HepG2 (cell line): ENCODE measurements at regions not wholly inside any gene's neighbourhood (a gene's known extent, or its start where the extent isn't known, plus 50 kb on each side); places are given as distances from the start of the nearest gene placed in this dataset.

ENCODE experiments used
- ARHGAP35 ChIP-seq: sonication (generic); formaldehyde crosslinking; IDR thresholded peaks from 2 replicates; pipeline ENCODE4 v1.9.0; 2022; ENCODE audit warnings: mild to moderate bottlenecking, inconsistent platforms, moderate library complexity, missing genetic modification reagents, borderline replicate concordance
- ARNTL ChIP-seq: sonication (generic); formaldehyde crosslinking; IDR thresholded peaks from 2 replicates; pipeline ENCODE4 v1.4.0; 2020; ENCODE audit warnings: mild to moderate bottlenecking, missing genetic modification reagents
- GLI4 ChIP-seq: sonication (generic); formaldehyde crosslinking; IDR thresholded peaks from 2 replicates; pipeline ENCODE4 v1.5.1; 2020; ENCODE audit warnings: missing genetic modification reagents, mild to moderate bottlenecking, moderate library complexity, borderline replicate concordance
- GMEB1 ChIP-seq: sonication (generic); formaldehyde crosslinking; IDR thresholded peaks from 2 replicates; pipeline ENCODE4 v1.5.1; 2020; ENCODE audit warnings: missing genetic modification reagents, mild to moderate bottlenecking, borderline replicate concordance
- HHEX ChIP-seq: IDR thresholded peaks from 2 replicates; pipeline ENCODE4 v1.6.1; 2016; ENCODE audit warnings: control low read depth
- HNF1B ChIP-seq: sonication (generic); formaldehyde crosslinking; IDR thresholded peaks from 2 replicates; pipeline ENCODE4 v1.5.1; 2020; ENCODE audit warnings: mild to moderate bottlenecking, moderate library complexity, missing genetic modification reagents
- IRF2 ChIP-seq: IDR thresholded peaks from 2 replicates; pipeline ENCODE4 v1.6.1; 2018; ENCODE audit warnings: missing genetic modification reagents, missing compliant biosample characterization
- KDM5B ChIP-seq: sonication (generic); formaldehyde crosslinking; IDR thresholded peaks from 2 replicates; pipeline ENCODE4 v1.4.0; 2020; ENCODE audit warnings: missing genetic modification reagents, mild to moderate bottlenecking, borderline replicate concordance
- KLF6 ChIP-seq: IDR thresholded peaks from 2 replicates; pipeline ENCODE4 v1.8.0; 2016; ENCODE audit warnings: missing biosample characterization, missing genetic modification reagents
- SALL1 ChIP-seq: sonication (generic); formaldehyde crosslinking; IDR thresholded peaks from 2 replicates; pipeline ENCODE4 v1.8.0; 2022; ENCODE audit warnings: mild to moderate bottlenecking, missing genetic modification reagents
- SMARCE1 ChIP-seq: fragments of 450-650 bp; IDR thresholded peaks from 2 replicates; pipeline ENCODE4 v1.6.1; 2017; ENCODE audit warnings: borderline replicate concordance
- SOX6 ChIP-seq, 2 experiments: fragments of 450-650 bp in 1 of 2; sonication (generic) in 1 of 2; formaldehyde crosslinking in 1 of 2; IDR thresholded peaks; 2 replicates each; pipeline versions ENCODE4 v1.4.0 to v1.6.1; 2017 to 2020; ENCODE audit warnings: antibody characterized with exemption in 1 of 2, mild to moderate bottlenecking in 1 of 2, missing genetic modification reagents in 1 of 2
- SP4 ChIP-seq: sonication (generic); formaldehyde crosslinking; IDR thresholded peaks from 2 replicates; pipeline ENCODE4 v1.8.1; 2023; ENCODE audit warnings: mild to moderate bottlenecking, missing genetic modification reagents
- XRCC5 ChIP-seq: fragments of 200-400 bp; formaldehyde crosslinking; optimal IDR thresholded peaks from 2 replicates; pipeline ENCODE3; 2017; ENCODE audit warnings: mild to moderate bottlenecking, low read length
- ZBTB4 ChIP-seq: sonication (generic); formaldehyde crosslinking; IDR thresholded peaks from 2 replicates; pipeline ENCODE4 v1.4.0; 2020; ENCODE audit warnings: missing genetic modification reagents, mild to moderate bottlenecking, borderline replicate concordance
- ZFP90 ChIP-seq: sonication (generic); formaldehyde crosslinking; IDR thresholded peaks from 2 replicates; pipeline ENCODE4 v1.8.0; 2022; ENCODE audit warnings: missing genetic modification reagents, mild to moderate bottlenecking, inconsistent platforms, borderline replicate concordance
- ZFYVE20 ChIP-seq: sonication (generic); formaldehyde crosslinking; IDR thresholded peaks from 2 replicates; pipeline ENCODE4 v1.8.0; 2023; ENCODE audit warnings: low read depth, mild to moderate bottlenecking, moderate library complexity, missing genetic modification reagents, borderline replicate concordance
- ZKSCAN5 ChIP-seq: sonication (generic); formaldehyde crosslinking; IDR thresholded peaks from 2 replicates; pipeline ENCODE4 v1.5.1; 2020; ENCODE audit warnings: mild to moderate bottlenecking, missing genetic modification reagents
- ZNF414 ChIP-seq: sonication (generic); formaldehyde crosslinking; IDR thresholded peaks from 2 replicates; pipeline ENCODE4 v1.5.0; 2020; ENCODE audit warnings: missing genetic modification reagents
- ZNF614 ChIP-seq: IDR thresholded peaks from 2 replicates; pipeline ENCODE4 v1.6.1; 2018; ENCODE audit warnings: missing biosample characterization, missing genetic modification reagents, inconsistent platforms, borderline replicate concordance
- ZNF788 ChIP-seq: sonication (generic); formaldehyde crosslinking; IDR thresholded peaks from 2 replicates; pipeline ENCODE4 v1.5.0; 2020; ENCODE audit warnings: mild to moderate bottlenecking, missing genetic modification reagents, borderline replicate concordance

GRCh38 chr9:113650207-113651131 lies 186.9 kb downstream of the RGS3 start (continued):
- TF ChIP-seq KDM5B: peak; percentile 88
- TF ChIP-seq SOX6 (IDR thresholded peaks at IDR 0.05): no peak
- TF ChIP-seq SOX6 (CRISPR knock-in tag; IDR thresholded peaks at IDR 0.05): peak; percentile 83; the same call in 1 of the 2 replicates
- TF ChIP-seq HHEX (CRISPR knock-in tag): peak; percentile 33; the same call in 1 of the 2 replicates
- TF ChIP-seq ARNTL: peak; percentile 93
- peak; percentile 20 for TF ChIP-seq IRF2
- peak; percentile 68; the same call in 1 of the 2 replicates for TF ChIP-seq ZNF614 (CRISPR knock-in tag)
- no peak for TF ChIP-seq ZBTB4
- peak; percentile 54; the same call in 1 of the 2 replicates for TF ChIP-seq GMEB1 (CRISPR knock-in tag)
- no peak for TF ChIP-seq SMARCE1
- peak; percentile 97 for TF ChIP-seq SALL1 (CRISPR knock-in tag)
- TF ChIP-seq ZFP90 (CRISPR knock-in tag): peak; percentile 73; the same call in 1 of the 2 replicates
- TF ChIP-seq GLI4 (CRISPR knock-in tag): no peak
- TF ChIP-seq ZNF788 (CRISPR knock-in tag): peak; percentile 79
- peak; percentile 66; the same call in 1 of the 2 replicates for TF ChIP-seq HNF1B (CRISPR knock-in tag)
- TF ChIP-seq XRCC5: peak; percentile 86
- peak; percentile 31; the same call in 1 of the 2 replicates for TF ChIP-seq KLF6 (CRISPR knock-in tag)
- TF ChIP-seq ZKSCAN5 (CRISPR knock-in tag): no peak
- 0 out of 2 replicates have a peak, but pooled peaks have one; percentile 61 for TF ChIP-seq SP4 (CRISPR knock-in tag)
- TF ChIP-seq ZNF414 (CRISPR knock-in tag): peak; percentile 94
- TF ChIP-seq ZFYVE20: no peak
- peak; percentile 68; the same call in 1 of the 2 replicates for TF ChIP-seq ARHGAP35 (CRISPR knock-in tag)
